KMS-11 (cell line): ENCODE measurements at regions not wholly inside any gene's neighbourhood (a gene's known extent, or its start where the extent isn't known, plus 50 kb on each side); places are given as distances from the start of the nearest gene placed in this dataset.
"Not testable (repeated sequence)": the region's sequence is repeated elsewhere in the genome, so short reads cannot be mapped to it uniquely, and the experiment has no call there.

Experiments
- H2AFZ ChIP-seq: fragments of 200-600 bp; sonication (generic); 2 replicates; pipeline ENCODE4 v1.6.1; 2016; ENCODE audit warnings: antibody characterized with exemption, mixed run types, low read depth
- H3K27ac ChIP-seq: fragments of 200-600 bp; sonication (generic); 2 replicates; pipeline ENCODE4 v1.6.1; 2016; ENCODE audit warnings: mild to moderate bottlenecking, mixed run types
- H3K27me3 ChIP-seq: fragments of 200-600 bp; sonication (generic); 2 replicates; pipeline ENCODE4 v1.6.1; 2017; ENCODE audit warnings: mild to moderate bottlenecking, low read depth, mixed run types, moderate library complexity; ENCODE audit not compliant: insufficient read depth
- H3K36me3 ChIP-seq: fragments of 200-600 bp; sonication (generic); 2 replicates; pipeline ENCODE4 v1.6.1; 2017; ENCODE audit warnings: mild to moderate bottlenecking, mixed run types; ENCODE audit not compliant: insufficient read depth
- H3K4me1 ChIP-seq: fragments of 200-600 bp; sonication (generic); 2 replicates; pipeline ENCODE4 v1.6.1; 2016; ENCODE audit warnings: mild to moderate bottlenecking, low read depth, mixed run types; ENCODE audit not compliant: poor library complexity, severe bottlenecking
- H3K4me2 ChIP-seq: fragments of 200-600 bp; sonication (generic); 2 replicates; pipeline ENCODE4 v1.7.0; 2016; ENCODE audit warnings: mild to moderate bottlenecking, mixed run types
- H3K4me3 ChIP-seq: fragments of 200-600 bp; sonication (generic); IDR thresholded peaks from 2 replicates; pipeline ENCODE4 v1.6.1; 2017; ENCODE audit warnings: low read depth, low read length, mixed read lengths; ENCODE audit not compliant: insufficient read depth
- H3K79me2 ChIP-seq: fragments of 200-600 bp; sonication (generic); 2 replicates; pipeline ENCODE4 v1.6.1; 2016; ENCODE audit warnings: low read depth, mixed run types; ENCODE audit not compliant: insufficient read depth
- H3K9ac ChIP-seq: fragments of 200-600 bp; sonication (generic); 2 replicates; pipeline ENCODE4 v1.6.1; 2016; ENCODE audit warnings: mild to moderate bottlenecking, mixed run types
- H4K20me1 ChIP-seq: fragments of 200-600 bp; sonication (generic); 2 replicates; pipeline ENCODE4 v1.6.1; 2016; ENCODE audit warnings: mild to moderate bottlenecking, mixed run types; ENCODE audit not compliant: insufficient read depth
- CTCF ChIP-seq: fragments of 200-600 bp; sonication (generic); conservative IDR thresholded peaks from 2 replicates; pipeline ENCODE4 v1.6.1; 2017; ENCODE audit warnings: low read depth, mild to moderate bottlenecking, antibody characterized with exemption, low read length, moderate library complexity, mixed read lengths

DNA sequence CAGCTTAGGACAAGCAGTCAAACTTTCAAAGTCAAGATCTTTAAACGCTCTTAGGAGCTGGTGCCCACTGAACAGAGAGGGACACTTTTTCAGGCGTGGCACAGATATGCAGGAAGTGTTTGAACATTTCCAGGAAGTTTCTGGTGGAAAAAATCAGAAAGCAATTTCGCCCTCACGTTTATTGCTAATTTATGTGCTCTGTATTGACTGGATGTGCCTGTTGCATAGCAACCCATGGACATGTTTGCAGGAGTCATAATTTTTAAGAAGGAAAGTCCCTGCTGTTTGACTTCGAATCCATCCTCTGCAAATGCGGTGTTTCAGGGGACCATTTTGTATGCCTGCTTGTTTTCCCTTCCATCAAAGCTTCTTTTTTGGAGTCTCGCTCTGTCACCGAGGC, 239.9 kb upstream of the IRF2BP2 start:
- Histone ChIP-seq H3K4me2 (no peak overlapping the region), H3K4me1 (peaks cover 26% of the 10 kb centered on the region), H4K20me1 (no peaks in the 10 kb centered on the region), H3K4me3 (no peak overlapping the region), H3K36me3 (no peaks in the 10 kb centered on the region), H3K27ac (no peak overlapping the region), H2AFZ (no peak overlapping the region), H3K27me3 (no peaks in the 10 kb centered on the region), H3K79me2 (no peaks in the 10 kb centered on the region), H3K9ac (no peak overlapping the region)
- no peak for TF ChIP-seq CTCF

DNA sequence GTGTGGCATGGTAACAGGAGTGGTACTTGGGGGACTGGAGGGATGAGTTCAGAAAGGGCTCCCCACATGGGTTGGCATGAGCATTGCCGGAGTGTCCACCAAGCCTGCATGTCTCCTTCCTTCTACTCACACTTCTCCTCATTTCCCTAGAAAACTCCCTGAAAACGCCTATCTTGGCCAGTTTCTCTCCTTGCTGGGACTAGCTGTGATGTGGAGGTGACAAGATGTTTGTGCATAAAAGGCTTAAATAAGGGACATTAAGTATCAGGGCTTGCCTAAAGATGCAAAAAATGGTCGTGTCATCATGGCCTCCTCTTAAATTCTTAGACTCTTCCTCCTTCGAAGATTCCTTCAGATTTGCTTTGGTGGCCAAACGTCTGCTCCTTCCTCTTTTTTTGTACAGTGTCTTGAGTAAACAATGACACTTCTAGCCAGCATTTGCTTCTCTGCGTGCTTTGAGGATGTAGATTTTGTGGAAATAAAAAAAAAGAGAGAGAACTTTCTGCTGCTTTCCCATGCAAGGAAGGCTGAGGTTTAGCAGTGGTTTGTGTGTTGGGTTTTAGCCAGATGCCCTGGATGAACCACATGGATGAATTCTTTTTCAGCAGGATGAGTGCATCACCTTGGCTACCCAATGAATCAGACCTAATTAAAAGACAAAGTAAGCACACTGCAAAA, 239.1 kb upstream of the IRF2BP2 start:
- no peak for TF ChIP-seq CTCF
- no peaks in the 10 kb centered on the region for H3K27me3 ChIP-seq
- no peak overlapping the region for H3K9ac ChIP-seq
- no peaks in the 10 kb centered on the region for H3K36me3 ChIP-seq
- H3K4me1 ChIP-seq: peaks cover 33% of the 10 kb centered on the region
- no peak overlapping the region for H3K27ac ChIP-seq
- H4K20me1 ChIP-seq: no peaks in the 10 kb centered on the region
- no peaks in the 10 kb centered on the region for H3K79me2 ChIP-seq
- H3K4me3 ChIP-seq: no peak overlapping the region
- H3K4me2 ChIP-seq: no peak overlapping the region
- no peak overlapping the region for H2AFZ ChIP-seq

GRCh38 chr1:234846813-234847212, 236.8 kb upstream of the IRF2BP2 start:
- not testable (repeated sequence) for H3K27me3 ChIP-seq, H3K27ac ChIP-seq, H3K4me3 ChIP-seq, H2AFZ ChIP-seq, H3K9ac ChIP-seq, H4K20me1 ChIP-seq, H3K4me2 ChIP-seq, H3K79me2 ChIP-seq, H3K36me3 ChIP-seq
- peaks cover 38% of the 10 kb centered on the region for H3K4me1 ChIP-seq

- H3K36me3 ChIP-seq: no peaks in the 10 kb centered on the region
- H3K4me1 ChIP-seq: peaks cover 31% of the 10 kb centered on the region
- no peaks in the 10 kb centered on the region for H3K79me2 ChIP-seq
- no peaks in the 10 kb centered on the region for H4K20me1 ChIP-seq
- H3K27me3 ChIP-seq: no peaks in the 10 kb centered on the region
- no peak overlapping the region for H3K4me3 ChIP-seq
- H3K9ac ChIP-seq: no peak overlapping the region
- H3K27ac ChIP-seq: peak overlapping the region; percentile 37; the same call in 1 of the 2 replicates
- peak overlapping the region; percentile 63 for H3K4me2 ChIP-seq
- H2AFZ ChIP-seq: no peak overlapping the region
- no peak for TF ChIP-seq CTCF
Measured at GRCh38 chr1:234845836-234846235, 235.9 kb upstream of the IRF2BP2 start.

- H3K9ac ChIP-seq: no peak overlapping the region
- peaks cover 31% of the 10 kb centered on the region for H3K4me1 ChIP-seq
- no peaks in the 10 kb centered on the region for H3K36me3 ChIP-seq
- no peak for TF ChIP-seq CTCF
- peak overlapping the region; percentile 48 for H3K4me3 ChIP-seq
- no peaks in the 10 kb centered on the region for H3K79me2 ChIP-seq
- H3K27me3 ChIP-seq: no peaks in the 10 kb centered on the region
- H3K27ac ChIP-seq: peak overlapping the region; percentile 37
- H2AFZ ChIP-seq: no peak overlapping the region
- peak overlapping the region; percentile 63 for H3K4me2 ChIP-seq
- no peaks in the 10 kb centered on the region for H4K20me1 ChIP-seq
Measured at GRCh38 chr1:234845097-234845660, 235.2 kb upstream of the IRF2BP2 start.
